ENCODE measurements at regions not wholly inside any gene's neighbourhood (a gene's known extent, or its start where the extent isn't known, plus 50 kb on each side); places are given as distances from the start of the nearest gene placed in this dataset.

DNA sequence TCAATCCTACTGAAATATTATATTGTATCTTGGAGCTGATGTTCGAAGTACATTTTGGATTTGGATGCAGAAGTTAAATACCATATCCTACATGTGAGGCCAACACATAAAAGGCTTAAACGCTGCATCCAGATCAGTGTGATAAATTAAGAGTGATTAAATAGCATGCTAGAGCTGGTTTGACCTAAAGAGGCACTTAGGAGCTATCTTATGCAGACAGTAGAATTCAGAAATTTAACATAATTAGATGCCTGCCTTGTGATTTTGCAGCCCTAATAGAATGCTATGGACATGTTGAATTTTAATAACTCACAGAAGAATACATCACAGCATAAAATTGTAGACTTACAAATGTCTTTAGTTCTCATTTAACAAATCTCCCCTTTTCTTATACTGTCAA lies 501.2 kb upstream of the LINC00305 start:
- TF ChIP-seq, protein P1, sequence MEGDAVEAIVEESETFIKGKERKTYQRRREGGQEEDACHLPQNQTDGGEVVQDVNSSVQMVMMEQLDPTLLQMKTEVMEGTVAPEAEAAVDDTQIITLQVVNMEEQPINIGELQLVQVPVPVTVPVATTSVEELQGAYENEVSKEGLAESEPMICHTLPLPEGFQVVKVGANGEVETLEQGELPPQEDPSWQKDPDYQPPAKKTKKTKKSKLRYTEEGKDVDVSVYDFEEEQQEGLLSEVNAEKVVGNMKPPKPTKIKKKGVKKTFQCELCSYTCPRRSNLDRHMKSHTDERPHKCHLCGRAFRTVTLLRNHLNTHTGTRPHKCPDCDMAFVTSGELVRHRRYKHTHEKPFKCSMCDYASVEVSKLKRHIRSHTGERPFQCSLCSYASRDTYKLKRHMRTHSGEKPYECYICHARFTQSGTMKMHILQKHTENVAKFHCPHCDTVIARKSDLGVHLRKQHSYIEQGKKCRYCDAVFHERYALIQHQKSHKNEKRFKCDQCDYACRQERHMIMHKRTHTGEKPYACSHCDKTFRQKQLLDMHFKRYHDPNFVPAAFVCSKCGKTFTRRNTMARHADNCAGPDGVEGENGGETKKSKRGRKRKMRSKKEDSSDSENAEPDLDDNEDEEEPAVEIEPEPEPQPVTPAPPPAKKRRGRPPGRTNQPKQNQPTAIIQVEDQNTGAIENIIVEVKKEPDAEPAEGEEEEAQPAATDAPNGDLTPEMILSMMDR (conservative IDR thresholded peaks at IDR 0.05; ENCODE audit: low read length), result no peak
- TF ChIP-seq EZH2phosphoT487 (IDR thresholded peaks at IDR 0.05; ENCODE audit: borderline replicate concordance, low read depth, low read length), result no peak
